ENCODE measurements at regions not wholly inside any gene's neighbourhood (a gene's known extent, or its start where the extent isn't known, plus 50 kb on each side); places are given as distances from the start of the nearest gene placed in this dataset.
"Not testable (repeated sequence)": the region's sequence is repeated elsewhere in the genome, so short reads cannot be mapped to it uniquely, and the experiment has no call there.

DNA sequence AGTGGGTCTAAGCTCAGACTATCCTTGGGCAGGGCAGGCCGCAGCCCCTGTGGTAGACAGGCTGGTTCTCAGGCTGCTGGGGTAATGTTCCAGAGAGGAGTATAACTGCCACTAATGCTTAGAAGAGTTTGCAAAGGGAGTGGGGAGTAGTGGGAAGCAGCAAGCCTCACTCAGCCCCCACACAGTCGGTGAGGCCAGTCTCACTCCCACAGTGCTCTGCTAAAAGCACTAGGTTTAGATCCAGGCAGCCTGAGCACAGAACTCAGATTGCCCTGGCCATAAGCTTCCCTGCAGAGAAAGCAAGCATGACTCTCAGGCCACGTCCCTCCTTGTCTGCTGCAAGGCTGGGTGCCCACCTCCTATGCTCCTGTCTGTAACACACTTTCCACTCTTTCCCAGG, 69.4 kb upstream of the HCN1 start:
- no peaks in the 10 kb centered on the region for H3K36me3 Mint-ChIP-seq (ENCODE audit: insufficient read depth in 2 of 2)
- H3K27me3 Mint-ChIP-seq (ENCODE audit: low read depth), result no peaks in the 10 kb centered on the region
- no peak overlapping the region for H3K4me3 Mint-ChIP-seq
- DNase-seq (no peak), ATAC-seq (replicated peaks in 1 of 2) (no peak)
- H3K27ac Mint-ChIP-seq, result no peak overlapping the region
- H3K4me1 Mint-ChIP-seq (ENCODE audit: low read depth), result no peaks in the 10 kb centered on the region
- peaks cover 11 to 17% of the 10 kb centered on the region in 2 donors for H3K9me3 Mint-ChIP-seq

DNA sequence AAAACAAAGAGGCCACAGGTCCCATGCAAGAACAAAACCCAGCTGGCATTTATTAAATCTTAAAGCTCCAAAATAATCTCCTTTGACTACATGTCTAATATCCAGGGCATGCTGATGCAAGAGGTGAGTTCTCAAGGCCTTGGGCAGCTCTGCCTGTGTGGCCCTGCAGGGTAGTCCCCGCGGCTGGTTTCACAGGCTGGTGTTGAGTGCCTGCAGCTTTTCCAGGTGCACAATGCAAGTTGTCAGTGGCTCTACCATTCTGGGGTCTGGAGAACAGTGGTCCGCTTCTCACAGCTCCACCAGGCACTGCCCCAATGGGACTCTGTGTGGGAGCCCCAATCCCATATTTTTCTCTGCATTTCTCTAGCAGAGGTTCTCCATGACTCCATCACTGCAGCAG, 54.4 kb upstream of the HCN1 start:
- peaks cover 10 to 24% of the 10 kb centered on the region in 2 donors for H3K9me3 Mint-ChIP-seq
- no peak for ATAC-seq (replicated peaks in 1 of 2)
- H3K36me3 Mint-ChIP-seq (ENCODE audit: insufficient read depth in 2 of 2), result peaks cover 1 to 3% of the 10 kb centered on the region in 2 donors
- H3K4me1 Mint-ChIP-seq (ENCODE audit: low read depth), result no peaks in the 10 kb centered on the region
- H3K27me3 Mint-ChIP-seq (ENCODE audit: low read depth), result no peaks in the 10 kb centered on the region
- no peak overlapping the region for H3K27ac Mint-ChIP-seq
- no peak overlapping the region for H3K4me3 Mint-ChIP-seq
- no peak for DNase-seq

DNA sequence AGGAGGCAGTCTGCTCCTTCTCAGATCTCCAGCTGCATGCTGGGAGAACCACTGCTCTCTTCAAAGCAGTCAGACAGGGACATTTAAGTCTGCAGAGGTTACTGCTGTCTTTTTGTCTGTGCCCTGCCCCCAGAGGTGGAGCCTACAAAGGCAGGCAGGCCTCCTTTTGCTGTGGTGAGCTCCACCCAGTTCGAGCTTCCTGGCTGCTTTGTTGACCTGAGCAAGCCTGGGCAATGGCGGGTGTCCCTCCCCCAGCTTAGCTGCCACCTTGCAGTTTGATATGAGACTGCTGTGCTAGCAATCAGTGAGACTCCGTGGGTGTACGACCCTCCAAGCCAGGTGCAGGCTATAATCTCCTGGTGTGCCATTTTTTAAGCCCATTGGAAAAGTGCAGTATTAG, 52.3 kb upstream of the HCN1 start:
- not testable (repeated sequence) for ATAC-seq (replicated peaks in 1 of 2)

More for the DNA sequence above, 52.3 kb upstream of the HCN1 start:
- not testable (repeated sequence) for H3K27ac Mint-ChIP-seq; H3K4me1 Mint-ChIP-seq (ENCODE audit: low read depth); H3K27me3 Mint-ChIP-seq (ENCODE audit: low read depth); H3K36me3 Mint-ChIP-seq (ENCODE audit: insufficient read depth in 2 of 2); H3K4me3 Mint-ChIP-seq; DNase-seq
- H3K9me3 Mint-ChIP-seq, result peaks cover 7 to 17% of the 10 kb centered on the region in 2 donors

Measured in activated T-cell treated with anti-CD3 and anti-CD28 coated beads, Interleukin-2, amount 50 U/mL, for 72 hours (primary cell).